Anterior cingulate cortex (tissue), 58 donors: ENCODE measurements at regions not wholly inside any gene's neighbourhood (a gene's known extent, or its start where the extent isn't known, plus 50 kb on each side); places are given as distances from the start of the nearest gene placed in this dataset.
"Not testable (repeated sequence)": the region's sequence is repeated elsewhere in the genome, so short reads cannot be mapped to it uniquely, and the experiment has no call there.

Experiments
- DNase-seq, 58 donors: peaks; one replicate each; lab custom pipeline; 2025; lab: John Stamatoyannopoulos, UW

DNA sequence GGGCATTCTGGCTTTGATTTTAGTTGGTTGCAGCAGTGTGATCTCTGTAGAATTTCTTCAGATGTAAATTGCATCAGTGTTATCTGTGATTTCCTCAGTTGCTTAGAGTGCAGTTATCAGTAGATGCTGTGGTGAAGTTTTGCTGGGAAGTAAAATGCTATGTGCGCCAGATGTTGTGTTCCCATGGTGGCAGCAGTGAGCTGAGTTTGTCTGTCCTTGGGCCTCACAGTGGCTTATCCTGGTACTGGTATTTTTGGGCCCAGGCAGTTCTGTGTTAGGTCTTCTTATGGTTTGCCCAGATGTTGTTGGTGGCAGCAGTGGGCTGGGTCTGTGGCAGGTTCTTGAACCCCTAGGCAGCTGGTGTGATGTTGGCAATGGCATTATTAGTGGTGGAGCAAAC, 1242.1 kb downstream of the PLA2G4A start:
- no peak for DNase-seq

DNA sequence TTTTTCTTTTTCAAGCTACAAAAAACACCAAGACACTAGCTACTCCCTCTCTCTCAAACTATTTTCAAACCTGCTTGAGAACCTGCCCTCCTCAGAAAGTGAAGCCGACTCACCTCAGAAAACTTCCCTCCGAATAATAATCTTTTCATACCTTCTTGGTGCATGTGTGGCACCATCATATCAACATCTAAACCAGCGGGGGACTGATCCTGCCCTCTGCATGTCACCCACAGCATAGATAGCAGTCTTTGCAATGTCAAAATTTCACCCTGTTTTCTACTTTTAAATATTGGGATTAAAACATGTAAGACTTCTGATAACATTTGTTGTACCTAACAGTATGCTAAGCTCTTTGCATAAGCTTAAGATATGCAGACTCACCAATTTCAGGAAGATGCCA, 1260.3 kb downstream of the PLA2G4A start:
- DNase-seq, result no peak

DNA sequence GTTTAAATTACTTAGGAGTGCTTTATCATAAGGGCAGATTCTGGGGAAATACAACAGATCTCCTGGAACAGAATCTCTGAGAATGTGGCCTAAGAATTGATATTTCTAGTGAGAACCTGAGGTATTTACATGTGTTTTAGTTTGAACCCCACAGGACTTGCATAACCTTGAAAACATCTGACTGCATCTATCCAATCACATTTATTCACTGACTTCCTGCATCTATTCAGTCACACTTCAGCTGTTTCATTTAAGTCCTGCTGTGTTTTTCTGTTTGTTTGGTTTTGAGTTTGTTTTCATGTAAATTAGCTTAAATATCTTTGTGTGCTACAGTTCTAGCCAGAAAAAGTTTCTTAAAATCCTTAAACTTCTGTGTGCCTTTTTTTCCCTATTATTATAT, 1260.7 kb downstream of the PLA2G4A start:
- DNase-seq, result no peak

- no peak for DNase-seq
Observed at GRCh38 chr1:188096521-188096920, 1267.8 kb downstream of the PLA2G4A start.

DNA sequence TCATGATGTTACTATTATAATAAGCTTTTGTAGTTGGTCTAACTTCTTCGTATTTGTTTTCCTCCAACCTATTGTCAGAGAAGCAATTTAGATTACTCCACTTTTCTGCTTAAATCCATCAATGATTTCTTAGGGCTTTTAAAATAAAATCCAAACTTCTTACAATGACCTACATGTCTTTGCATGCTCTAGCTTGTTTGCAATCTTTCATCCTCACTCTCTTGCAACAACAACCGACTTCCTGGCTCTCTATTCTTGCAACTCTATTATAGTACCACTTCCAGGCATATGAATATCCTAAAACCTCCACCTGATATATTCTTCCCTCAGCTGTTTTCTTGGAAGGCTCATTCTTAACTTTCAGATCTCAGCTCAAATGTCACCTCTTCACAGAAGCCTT, 1288.7 kb downstream of the PLA2G4A start:
- DNase-seq, result no peak

DNA sequence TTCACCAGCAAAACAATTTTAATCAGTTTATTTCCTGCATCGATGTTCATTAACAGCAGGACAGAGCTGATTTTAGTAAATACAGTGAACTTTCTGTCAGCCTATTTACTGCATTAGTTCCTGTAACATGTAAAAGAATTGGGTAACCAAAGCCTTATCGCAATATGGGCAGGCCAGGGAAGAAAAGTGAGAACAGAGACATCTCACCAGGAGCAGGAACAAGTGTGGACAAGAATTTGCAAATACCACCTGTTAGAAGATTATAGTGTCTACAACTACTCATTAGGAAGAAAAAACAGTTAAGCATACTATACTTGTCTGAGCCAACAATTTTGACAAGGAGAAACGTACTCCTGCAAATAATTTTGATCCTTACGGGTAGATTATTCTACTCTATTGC, 1293.9 kb downstream of the PLA2G4A start:
- DNase-seq, result no peak

DNA sequence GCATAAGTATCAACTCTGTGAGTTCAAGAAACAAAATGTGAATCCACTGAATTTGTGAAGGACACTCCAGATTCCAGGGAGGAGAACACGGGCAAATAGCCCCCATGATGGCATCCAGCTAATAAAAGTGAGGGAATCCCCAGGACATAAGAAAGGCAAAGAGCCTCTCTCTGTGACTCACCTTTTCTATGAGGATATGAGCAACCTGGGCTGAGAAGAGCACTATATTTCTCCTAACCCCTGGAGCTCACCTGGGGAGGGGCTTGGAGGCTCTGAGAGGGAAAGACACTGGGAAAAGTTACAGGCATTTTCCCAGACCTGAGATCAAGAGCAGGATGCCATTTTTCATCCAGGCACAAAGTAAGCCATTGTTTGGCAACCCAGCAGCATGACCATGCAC, 1298.8 kb downstream of the PLA2G4A start:
- no peak for DNase-seq

DNA sequence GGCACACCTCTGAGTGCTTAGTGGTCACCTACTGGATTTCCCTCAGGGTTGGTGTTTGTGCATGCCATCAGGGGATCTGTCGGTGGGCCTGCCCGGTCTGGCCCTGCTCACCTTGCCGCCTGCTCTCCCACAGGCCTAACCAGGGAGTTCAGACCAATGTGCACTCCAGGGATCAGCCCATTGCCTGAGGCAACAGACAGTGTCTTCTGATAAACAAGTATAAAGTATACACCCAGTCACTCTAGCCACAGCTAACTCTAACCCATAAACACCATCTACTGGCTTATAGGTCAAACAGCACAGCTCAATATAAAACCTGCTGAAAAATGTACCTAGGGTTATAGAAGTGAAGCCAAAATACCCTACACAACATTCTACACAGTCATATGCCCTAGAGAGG, 1300.0 kb downstream of the PLA2G4A start:
- no peak for DNase-seq

- DNase-seq, result no peak
Observed at GRCh38 chr1:188129856-188130838, 1301.4 kb downstream of the PLA2G4A start.

- no peak for DNase-seq
Observed at GRCh38 chr1:188137221-188137620, 1308.5 kb downstream of the PLA2G4A start.

- DNase-seq, result no peak
Observed at GRCh38 chr1:188140958-188141357, 1312.2 kb downstream of the PLA2G4A start.

DNA sequence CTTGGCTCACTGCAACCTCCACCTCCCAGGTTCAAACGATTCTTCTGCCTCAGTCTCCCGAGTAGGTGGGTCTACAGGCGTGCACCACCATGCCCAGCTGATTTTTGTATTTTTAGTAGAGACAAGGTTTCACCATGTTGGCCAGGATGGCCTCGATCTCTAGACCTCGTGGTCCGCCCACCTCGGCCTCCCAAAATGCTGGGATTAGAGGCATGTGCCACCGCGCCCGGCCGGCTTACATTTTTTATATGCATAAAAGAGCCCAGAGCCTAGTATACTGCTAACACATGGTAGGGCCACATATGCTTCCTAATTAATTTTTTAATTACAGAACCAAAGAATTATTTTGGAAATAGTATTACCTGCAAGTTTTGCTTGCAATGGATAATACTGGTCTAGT, 1325.4 kb downstream of the PLA2G4A start:
- no peak for DNase-seq

- no peak for DNase-seq
Observed at GRCh38 chr1:188154761-188155160, 1326.0 kb downstream of the PLA2G4A start.

- no peak for DNase-seq
Observed at GRCh38 chr1:188155261-188155660, 1326.5 kb downstream of the PLA2G4A start.

DNA sequence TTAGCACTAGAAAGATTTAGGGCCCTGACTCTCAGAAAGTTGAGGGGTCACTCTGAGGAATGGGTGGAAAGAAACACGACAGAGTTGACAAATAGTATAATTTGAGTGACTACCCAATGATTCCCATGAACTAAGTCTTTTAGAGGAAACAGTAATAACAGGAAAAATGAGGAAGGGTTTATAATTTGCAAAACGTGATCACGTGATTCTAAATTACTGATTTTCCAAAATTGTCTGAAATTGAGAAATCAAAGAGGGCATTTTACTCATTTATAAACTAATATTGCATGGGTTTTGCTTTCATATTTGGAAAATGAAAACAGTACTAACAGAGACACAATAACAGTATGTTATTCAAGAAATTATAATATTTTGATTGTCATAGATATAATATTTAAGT, 1335.7 kb downstream of the PLA2G4A start:
- no peak for DNase-seq

- no peak for DNase-seq
Observed at GRCh38 chr1:188166654-188167053, 1337.9 kb downstream of the PLA2G4A start.

DNA sequence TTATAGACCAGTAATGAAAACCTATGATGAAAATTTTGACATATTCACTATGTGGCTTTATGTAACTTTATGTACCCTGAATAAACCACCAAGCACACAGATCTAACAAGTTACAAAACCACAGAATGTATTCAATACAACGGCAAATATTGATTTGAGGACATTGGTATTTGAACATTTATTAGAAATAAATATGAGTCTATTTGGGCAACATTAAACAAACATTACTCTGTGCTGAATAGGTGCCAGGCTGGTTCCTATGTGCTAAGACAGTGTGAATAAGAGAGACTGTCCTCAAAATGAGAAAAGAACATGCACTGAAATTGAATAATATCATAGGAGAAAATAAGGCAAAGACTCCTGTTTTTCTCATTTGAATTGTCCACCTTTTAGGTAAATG, 1341.2 kb downstream of the PLA2G4A start:
- DNase-seq, result no peak

DNA sequence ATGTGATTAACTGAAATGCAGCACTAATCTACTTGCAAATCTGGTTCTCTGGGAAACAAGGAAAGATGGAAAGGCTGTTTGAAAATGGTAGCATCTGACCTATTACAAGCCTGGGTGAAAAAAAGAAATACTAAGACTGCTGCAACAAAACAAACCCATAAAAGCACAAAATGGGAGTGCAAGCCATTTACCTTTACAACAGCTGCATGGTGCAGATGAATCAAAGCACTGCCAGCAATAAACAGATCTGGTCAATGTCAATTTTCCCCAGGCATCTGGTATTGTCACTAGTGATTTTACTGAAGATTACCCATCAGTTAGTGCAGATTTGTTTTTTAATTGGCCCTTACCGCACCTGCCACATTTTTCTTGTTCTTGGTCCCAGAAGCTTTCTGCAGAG, 1341.7 kb downstream of the PLA2G4A start:
- no peak for DNase-seq

DNA sequence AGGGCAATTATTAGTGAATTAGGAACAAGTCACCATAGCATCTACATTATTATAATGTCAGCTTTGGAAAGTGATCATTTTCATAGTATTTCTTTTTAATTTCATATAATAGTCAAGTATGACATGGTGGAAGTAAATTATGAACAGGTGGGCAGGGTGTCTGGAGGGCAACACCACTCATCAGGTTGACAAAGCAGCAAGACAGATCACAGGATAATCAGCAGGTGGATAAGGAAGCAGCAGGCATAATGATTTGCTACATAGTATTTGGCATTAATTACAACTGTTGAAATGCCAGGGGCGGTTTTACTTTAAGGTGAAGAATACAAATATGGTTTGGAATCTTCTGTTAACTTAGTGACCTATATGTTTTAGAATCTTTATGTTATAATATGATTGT, 1342.2 kb downstream of the PLA2G4A start:
- DNase-seq, result no peak

DNA sequence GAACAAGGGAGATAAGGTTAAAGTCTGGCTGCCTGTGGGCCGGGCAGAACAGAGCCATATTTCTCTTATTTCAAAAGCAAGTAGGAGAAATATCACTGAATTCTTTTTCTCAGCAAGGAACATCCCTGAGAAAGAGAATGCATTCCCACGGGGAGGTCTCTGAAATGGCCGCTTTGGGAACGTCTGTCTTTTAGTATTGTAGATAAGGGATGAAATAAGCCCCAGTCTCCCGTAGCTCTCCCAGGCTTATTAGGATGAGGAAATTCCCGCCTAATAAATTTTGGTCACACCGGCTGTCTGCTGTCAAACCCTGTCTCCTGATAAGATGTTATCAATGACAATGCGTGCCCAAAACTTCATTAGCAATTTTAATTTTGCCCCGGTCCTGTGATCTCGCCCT, 1353.3 kb downstream of the PLA2G4A start:
- DNase-seq, result not testable (repeated sequence)

- DNase-seq, result no peak
Observed at GRCh38 chr1:188188317-188188716, 1359.6 kb downstream of the PLA2G4A start.

- no peak for DNase-seq
Observed at GRCh38 chr1:188194916-188195315, 1366.2 kb downstream of the PLA2G4A start.
